GM10248 (cell line): ENCODE measurements at regions not wholly inside any gene's neighbourhood (a gene's known extent, or its start where the extent isn't known, plus 50 kb on each side); places are given as distances from the start of the nearest gene placed in this dataset.
A peak's percentile ranks its signal among the peaks of the same experiment; 100 is the strongest.

Source experiments
- CTCF ChIA-PET: fragments of 300-600 bp; sonication (Branson Sonifier 250); formaldehyde crosslinking; extraction: SDS; loops from one replicate; lab custom pipeline; 2021; ENCODE audit warnings: antibody characterized with exemption; lab: Yijun Ruan, JAX
- POLR2A ChIA-PET: fragments of 350-650 bp; sonication (Branson Sonifier 250); formaldehyde crosslinking; extraction: SDS; loops from one replicate; lab custom pipeline; 2020; ENCODE audit warnings: antibody characterized with exemption; lab: Yijun Ruan, JAX
- DNase-seq: peaks from one replicate; pipeline ENCODE4 v3.0.0; 2012; ENCODE audit errors: extremely low spot score
- TF ChIP-seq, protein P1 (sequence below): IDR thresholded peaks from 2 replicates; pipeline ENCODE4 v1.5.1; 2012; ENCODE audit warnings: mild to moderate bottlenecking, low read depth; ENCODE audit errors: extremely low read depth, missing control alignments, control extremely low read depth

DNA sequence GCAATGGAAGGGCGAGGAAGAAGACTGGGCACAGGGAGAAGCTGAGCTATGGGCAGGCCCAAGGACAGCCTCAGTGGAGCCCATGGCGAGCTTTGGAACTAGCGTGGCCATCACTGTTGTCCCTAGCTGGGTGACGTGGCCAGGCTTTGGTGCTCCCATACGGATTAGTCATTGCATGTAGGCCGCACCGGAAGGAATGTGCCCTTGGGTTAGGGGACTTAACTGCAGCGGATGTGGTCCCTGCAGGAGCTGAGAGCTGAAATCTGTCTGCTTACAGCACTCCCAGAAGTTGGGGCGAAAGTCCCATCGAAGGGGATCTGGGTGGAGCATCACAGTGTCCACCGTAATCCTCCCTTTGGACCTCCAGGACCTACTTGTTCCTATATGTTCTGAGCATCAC, 133.7 kb downstream of the PAPOLA start:
- CTCF ChIA-PET, result interaction anchor here (0.9 kb wide), 1 partner anchor 25 kb away, joined by 3 read pairs; no protein-coding TSS in a partner anchor
- POLR2A ChIA-PET, result no interaction called here
- DNase-seq, result peak; percentile 10
- TF ChIP-seq, protein P1, sequence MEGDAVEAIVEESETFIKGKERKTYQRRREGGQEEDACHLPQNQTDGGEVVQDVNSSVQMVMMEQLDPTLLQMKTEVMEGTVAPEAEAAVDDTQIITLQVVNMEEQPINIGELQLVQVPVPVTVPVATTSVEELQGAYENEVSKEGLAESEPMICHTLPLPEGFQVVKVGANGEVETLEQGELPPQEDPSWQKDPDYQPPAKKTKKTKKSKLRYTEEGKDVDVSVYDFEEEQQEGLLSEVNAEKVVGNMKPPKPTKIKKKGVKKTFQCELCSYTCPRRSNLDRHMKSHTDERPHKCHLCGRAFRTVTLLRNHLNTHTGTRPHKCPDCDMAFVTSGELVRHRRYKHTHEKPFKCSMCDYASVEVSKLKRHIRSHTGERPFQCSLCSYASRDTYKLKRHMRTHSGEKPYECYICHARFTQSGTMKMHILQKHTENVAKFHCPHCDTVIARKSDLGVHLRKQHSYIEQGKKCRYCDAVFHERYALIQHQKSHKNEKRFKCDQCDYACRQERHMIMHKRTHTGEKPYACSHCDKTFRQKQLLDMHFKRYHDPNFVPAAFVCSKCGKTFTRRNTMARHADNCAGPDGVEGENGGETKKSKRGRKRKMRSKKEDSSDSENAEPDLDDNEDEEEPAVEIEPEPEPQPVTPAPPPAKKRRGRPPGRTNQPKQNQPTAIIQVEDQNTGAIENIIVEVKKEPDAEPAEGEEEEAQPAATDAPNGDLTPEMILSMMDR, result no peak

DNA sequence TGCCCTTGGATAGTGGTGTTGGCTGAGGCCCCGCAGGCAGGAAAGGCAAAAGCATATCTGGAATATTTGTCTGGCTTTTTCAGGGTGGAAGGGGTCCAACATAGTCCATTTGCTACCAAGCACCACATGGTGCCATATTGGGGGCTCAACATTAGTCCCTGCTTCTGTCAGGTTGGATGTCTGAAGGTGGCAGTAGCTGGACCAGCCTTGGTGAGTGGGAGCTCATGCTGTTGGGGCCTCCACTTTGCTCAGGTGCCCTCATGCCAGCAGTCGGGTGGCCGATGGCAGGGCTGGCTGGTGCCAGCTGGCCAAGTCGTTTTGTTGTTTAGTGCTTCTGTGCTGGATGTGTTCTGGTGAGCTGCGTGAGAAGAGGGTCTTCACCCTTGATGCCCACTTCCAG, 135.3 kb downstream of the PAPOLA start:
- ChIA-PET CTCF (no interaction called here), POLR2A (no interaction called here)
- TF ChIP-seq, protein P1, result no peak
- peak; percentile 5 for DNase-seq

GRCh38 chr14:96638041-96638855, 136.1 kb downstream of the PAPOLA start:
- no peak for DNase-seq
- ChIA-PET CTCF (no interaction called here), POLR2A (no interaction called here)
- TF ChIP-seq, protein P1, result no peak

- POLR2A ChIA-PET, result no interaction called here
- CTCF ChIA-PET, result no interaction called here
- TF ChIP-seq, protein P1, result no peak
- DNase-seq, result no peak
Observed at GRCh38 chr14:96639550-96639949, 137.4 kb downstream of the PAPOLA start.

- ChIA-PET CTCF (no interaction called here), POLR2A (no interaction called here)
- DNase-seq, result no peak
- TF ChIP-seq, protein P1, result no peak
Observed at GRCh38 chr14:96648506-96649326, 146.5 kb downstream of the PAPOLA start.

- CTCF ChIA-PET, result no interaction called here
- POLR2A ChIA-PET, result no interaction called here
- DNase-seq, result no peak
- TF ChIP-seq, protein P1, result no peak
Observed at GRCh38 chr14:96649327-96649601, 147.1 kb downstream of the PAPOLA start.
